ELF-1 (cell line): ENCODE measurements at regions not wholly inside any gene's neighbourhood (a gene's known extent, or its start where the extent isn't known, plus 50 kb on each side); places are given as distances from the start of the nearest gene placed in this dataset.
"Not testable (repeated sequence)": the region's sequence is repeated elsewhere in the genome, so short reads cannot be mapped to it uniquely, and the experiment has no call there.

Experiments used
- DNase-seq: peaks from one replicate; pipeline ENCODE4 v3.0.0-alpha.2; 2016; ENCODE audit warnings: low read depth, low spot score

DNA sequence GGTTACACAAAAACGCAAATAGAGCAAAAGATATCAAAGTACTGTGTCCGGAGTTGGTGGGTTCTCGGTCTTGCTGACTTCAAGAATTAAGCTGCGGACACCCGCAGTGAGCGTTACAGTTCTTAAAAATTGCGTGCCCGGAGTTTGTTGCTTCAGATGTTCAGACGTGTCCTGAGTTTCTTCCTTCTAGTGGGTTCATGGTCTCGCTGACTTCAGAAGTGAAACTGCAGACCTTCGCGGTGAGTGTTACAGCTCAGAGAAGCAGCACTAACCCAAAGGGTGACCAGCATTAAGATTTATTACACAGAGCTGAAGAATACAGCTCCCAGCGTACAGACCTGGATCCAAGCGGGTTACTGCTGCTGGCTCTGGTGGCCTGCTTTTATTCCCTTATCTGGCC is 125.7 kb upstream of the TWIST2 start:
- DNase-seq, result no peak

DNA sequence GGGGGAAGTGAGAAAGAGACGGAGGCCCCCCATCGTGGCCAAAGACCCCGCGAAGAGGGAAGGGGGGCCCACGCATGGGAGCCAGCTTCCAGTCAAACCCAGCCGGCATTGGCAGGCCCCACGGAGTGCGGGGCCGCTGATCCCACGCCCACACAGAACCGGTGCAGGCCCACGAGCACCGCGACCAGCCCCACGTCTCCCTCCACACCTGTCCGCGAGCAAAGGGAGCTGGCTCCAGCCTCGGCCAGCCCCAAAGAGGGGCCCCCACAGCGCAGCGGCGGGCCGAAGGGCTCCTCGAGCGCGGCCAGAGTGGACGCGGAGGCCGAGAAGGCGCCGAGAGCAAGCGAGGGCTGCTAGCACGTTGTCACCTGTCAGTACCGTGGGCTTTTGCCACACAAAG is 125.0 kb upstream of the TWIST2 start:
- DNase-seq, result no peak

DNA sequence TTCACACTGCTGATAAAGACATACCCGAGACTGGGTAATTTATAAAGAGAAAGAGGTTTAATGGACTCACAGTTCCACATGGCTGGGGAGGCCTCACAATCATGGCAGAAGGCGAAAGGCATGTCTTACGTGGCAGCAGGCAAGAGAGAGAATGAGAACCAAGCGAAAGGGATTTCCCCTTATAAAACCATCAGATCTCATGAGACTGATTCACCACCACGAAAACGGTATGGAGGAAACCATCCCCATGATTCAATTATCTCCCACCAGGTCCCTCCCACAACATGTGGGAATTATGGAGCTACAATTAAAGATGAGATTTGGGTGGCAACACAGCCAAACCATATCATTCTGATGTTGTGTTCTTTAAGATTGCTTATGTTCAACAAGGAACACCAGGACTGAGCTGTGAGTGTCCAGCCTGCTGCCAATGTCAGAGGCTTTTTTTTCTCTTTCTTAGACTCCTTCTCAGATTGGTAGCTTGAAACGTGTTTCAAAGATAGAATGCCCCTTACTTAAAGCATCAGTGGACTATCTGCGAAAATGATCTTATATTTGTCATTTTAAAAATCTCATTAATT is 124.1 kb upstream of the TWIST2 start:
- DNase-seq, result not testable (repeated sequence)

DNA sequence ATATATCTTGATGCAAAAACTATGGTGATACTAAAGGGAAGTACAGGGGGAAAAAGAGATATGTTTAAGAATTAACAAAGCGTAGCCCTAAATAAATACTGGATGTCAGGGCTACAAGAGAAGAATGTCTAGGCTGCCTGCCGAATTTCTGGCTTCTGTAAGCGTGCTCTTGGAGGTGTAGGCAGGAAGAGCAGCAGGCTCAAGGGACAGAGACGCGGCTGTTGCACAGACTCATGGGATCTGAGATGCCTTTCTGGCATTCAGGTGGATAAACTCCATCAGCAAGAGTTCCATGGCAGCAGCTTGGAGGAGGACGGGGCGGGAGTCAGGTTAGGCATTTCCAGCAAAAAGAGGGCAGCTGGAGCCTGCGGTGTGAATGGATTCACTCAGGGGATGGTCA is 123.2 kb upstream of the TWIST2 start:
- DNase-seq, result no peak

DNA sequence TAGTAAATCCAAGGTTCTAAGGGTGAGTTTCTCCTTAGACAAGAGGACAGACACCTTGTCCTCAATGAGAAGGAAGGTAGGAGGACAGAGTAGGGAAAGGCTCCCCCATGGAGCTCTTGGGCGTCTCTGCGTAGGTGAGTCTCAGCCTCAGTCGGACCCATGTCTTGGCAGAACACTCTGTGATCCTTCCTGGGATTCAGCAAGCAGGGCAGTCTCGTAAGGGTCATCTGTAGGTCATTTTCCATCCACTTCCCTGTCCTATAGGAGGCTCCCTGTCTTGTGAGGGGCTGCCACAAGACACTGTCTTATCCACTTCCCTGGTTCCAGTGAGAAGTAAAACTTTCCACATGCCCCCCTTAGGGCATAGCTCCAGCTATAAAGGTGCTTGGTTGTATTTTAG is 122.6 kb upstream of the TWIST2 start:
- DNase-seq, result no peak

DNA sequence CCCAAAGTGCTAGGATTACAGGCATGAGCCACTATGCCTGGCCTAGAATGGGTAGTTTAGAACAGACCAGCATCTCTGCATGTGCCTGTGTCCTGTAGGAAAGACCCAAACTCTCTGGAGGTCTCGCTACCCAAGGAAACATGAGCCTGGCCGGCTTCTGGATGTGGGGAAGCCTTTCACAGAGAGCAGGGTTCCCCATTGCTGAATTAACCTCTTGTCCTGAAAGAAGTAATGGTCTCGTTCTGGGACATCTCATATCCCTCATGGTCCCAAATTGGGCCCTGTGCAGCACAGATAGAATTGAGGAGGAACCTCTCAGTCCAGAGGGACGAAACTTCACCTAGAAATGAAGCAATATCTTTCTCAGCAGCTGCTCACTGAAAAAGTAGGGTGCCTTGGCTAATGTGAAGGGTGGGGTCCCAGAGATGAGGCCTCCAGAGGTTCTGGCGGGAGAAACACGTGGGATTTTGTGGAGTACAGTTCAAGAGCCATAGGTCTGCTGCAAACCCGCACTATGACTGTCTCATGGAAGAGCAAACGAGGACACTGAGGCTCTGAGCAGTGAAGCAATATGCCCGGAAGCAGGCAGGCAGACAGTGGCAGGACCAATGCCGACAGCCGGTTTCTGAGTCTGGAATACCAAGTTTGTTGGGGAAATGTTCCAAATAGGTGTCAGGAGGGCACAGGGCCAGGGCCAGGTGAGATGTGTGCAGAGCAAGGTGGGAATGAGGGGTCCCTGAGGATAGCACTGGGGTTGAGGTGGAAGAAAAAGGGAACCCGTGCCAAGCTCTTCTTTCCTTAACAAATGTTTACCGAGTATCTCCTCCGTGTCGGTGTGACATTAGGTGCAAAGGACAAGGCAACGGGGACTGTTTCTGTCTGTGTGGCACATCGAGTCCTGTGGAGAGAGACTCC is 121.0 kb upstream of the TWIST2 start:
- DNase-seq, result no peak

DNA sequence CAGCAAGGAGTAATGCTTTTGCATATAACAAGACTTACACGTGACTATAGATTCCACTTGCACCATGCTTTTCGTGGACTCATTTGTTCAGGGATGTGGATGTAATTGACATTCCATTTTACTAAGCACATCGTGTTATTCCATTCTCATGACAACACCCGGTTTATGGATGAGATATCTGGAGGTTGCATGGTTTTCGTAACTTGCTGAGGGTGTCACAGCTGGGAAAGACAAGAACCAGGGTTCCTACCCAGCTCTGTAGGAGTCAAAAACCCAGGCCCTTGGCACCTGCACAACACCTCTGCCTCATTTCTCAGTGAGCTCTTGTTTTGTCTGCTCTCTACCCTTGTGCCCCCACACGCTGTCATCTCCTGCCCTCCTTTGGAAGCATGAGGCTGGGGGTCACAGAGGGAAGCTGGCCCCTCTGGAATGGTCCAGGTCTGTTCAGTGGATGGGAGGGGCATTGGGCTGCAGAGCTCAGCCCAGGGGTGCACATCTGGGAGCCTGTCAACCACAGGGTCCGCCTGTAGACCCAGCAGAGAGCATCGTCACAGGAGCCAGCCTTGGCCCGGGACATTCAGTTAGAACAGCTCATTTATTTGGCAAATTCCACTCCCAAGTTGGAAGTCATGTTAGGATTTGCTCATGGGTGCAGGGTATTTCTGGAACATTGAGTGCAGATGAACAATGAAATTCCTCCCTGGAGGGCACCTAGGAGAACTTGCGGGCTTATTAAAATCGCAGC is 120.1 kb upstream of the TWIST2 start:
- no peak for DNase-seq

DNA sequence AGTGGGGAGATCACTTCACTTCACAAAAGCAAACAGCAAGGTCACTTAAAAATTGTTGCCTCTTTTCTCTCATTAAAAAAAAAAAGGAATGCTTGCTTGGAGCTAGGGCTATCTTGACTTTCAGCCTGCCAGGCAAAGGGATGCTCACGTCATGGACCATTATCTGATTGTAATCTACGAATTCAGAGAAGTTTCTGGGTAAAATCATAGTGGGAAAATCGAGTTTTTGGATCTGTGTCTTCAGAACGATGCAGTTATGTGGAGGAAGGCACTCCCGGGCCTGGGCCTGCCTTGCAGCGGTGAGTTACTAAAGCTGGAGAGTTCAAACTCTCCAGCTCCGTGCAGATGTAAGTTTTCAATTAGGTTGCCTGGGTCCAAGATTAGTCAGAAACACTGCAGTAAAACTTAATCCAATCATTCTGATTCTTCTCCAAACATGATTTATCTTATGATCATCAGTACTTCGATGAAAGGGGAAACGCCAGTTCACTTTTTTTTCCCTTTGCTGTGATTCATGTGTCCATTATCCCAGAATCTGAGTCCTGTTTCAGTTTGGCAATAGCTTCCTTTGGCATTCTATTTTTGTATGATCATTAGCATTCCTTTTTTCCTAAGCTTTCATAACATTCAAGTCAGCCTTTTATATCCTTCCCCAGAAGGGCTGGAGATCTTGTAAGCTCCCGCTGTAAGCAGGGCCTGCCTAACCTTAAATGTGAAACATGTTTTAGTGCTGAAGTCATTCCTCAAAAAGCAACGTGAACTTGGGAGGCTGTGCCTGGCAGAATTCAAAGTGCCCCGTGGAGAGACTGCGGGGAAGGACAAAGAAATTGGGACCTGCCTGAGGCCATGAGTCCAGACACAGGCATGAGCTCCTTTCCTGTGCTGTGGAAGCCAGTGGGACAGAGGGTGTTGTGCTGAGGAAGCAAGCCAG is 119.3 kb upstream of the TWIST2 start:
- peak; percentile 17 for DNase-seq

DNA sequence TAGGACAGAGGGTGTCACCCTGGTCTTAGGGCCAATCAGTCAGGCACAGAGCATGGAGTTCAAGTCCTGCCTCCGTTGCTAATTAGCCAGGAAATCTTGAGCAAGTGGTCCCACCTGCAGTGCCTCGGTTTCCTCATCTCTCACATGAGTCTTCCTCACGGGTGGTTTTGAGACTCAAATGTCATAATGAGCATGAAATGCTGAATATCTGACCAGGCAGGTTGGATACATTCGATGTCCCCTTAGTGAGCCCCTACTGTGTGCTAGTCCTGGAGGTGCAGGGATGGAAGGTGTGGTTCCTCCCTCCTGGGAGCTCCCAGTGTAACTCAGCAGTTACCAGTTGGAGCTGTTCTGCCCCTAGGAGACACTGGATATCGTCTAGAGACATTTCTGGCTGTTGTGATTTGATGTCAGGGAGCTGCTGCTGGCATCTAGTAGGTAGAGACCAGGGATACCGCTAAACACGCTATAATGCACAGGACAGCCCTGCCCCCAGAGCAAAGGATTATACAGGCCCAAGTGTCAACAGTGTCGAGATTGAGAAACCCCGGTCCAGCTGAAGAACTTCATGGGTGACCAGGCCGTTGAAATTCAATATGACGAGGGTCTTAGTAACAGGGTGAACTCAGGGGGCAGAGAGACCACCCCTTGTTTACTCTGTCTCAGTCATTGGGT is 118.5 kb upstream of the TWIST2 start:
- DNase-seq, result no peak

DNA sequence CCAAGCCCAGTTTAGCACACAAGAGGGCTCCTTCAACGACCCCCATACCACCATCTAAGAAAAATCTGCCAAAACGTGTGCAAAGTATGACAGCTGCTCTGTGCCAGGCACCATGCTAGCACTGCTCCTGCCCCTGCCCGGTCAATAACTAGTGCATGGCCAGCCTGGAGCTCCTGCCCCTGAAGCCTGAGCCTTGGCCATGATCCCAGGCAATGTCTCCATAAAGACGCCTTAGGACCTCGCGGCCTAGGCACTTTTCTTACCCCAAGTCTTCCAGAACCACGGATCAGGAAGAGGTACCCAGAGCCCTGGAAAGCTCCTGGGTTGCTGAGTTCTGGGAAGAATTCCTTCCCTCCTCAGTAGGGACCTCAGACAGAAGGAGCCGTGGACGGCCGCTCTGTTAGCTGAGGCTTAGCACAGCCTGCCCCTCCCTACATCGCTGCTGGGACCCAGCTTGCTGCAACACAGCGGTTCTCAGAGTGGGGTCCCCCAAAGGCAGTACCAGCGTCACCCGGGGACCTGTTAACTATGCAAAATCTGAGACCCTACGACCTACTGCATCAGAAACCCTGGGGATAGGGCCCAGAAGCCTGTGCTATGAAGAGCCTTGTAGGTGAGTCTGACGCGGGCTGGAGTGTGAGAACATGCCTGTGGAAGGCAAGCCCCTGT is 117.8 kb upstream of the TWIST2 start:
- DNase-seq, result no peak

DNA sequence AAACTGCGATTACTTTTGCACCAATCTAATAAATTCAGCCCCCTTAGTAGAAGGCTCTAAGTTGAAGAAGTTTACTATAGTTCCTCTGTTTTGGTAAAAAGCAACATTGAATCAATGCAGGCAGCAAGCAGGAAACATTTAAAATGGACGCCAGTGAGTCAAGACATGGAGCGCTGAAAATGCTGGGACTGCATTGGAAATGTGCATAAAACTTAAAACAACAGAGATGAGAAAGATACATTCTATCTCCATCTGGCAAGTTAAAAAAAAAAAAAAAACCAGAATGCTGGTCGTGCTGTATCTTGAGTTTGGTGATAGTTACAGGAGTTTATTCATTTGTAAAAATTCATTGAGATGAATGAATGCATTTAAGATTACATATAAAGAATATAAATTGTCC is 117.0 kb upstream of the TWIST2 start:
- DNase-seq, result no peak

DNA sequence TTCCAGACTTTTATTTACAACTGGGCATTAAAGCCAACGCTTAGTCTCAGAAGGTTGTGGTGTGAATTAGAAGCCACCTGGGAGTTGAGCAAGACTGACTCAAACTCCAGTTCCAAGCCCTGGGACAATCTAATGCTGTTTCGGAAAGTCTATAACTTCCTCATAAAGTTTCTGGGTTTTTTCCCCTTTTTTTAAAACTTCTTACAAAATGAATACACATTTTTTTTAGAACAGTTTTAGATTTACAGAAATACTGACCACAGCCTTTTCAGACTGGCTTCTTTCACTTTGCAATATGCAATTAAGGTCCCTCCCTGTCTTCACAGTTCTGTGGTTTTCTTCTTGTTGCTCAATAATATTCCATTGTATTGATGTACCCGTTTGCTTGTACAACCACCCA is 115.9 kb upstream of the TWIST2 start:
- DNase-seq, result no peak

DNA sequence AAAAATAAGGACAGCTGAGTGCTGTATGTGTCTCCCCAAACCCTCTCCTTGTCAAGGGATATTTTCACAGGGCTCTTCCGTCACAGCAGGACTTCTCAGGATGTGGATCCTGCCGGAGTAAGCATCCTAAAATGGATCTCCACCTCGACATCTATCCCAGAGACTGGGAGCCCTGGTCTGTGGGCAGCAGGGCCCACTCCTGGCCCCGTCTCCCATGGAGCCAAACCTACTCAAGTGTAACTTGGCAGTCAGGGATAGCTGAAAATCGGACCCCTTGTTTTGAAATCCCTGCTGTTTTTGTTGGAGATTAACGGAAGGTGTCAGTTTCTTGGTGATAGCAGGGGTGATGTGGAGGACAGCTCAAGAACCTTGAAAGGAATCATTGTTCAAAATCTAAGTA is 109.0 kb upstream of the TWIST2 start:
- no peak for DNase-seq

DNA sequence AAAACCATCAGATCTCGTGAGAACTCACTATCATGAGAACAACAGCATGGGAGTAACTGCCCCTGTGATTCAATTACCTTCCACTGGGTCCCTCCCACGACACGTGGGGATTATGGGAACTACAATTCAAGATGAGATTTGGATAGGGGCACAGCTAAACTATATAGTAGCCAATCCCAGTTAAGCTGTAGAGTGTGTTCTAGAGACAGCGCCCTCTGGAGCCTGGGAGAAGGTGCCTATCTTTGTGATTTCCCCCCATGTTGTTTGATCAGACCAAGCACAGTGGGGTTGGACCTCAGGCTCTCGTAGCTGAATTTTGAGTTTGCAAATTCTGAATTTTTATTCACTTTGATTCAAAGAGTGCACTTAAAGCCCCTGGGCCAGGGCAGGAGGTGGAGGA is 108.2 kb upstream of the TWIST2 start:
- no peak for DNase-seq

DNA sequence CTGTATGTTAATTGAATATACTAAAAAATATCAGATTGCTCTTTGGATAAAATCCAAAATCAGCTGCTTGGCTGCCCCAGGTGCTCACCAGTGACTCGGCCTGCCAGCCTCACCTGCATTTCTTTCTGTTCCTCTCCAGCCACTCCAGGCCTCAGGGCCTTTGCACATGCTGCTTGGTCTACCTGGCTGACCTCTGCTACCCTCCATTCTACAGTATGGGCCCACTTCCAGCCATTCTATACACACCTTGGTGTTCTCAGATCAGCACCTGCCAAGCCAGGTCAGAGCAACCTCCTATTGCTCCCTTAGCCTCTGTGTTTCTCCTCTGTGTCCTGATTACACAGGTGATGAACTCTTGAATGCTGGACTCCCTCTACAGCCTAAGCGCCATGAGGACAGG is 106.6 kb upstream of the TWIST2 start:
- no peak for DNase-seq

DNA sequence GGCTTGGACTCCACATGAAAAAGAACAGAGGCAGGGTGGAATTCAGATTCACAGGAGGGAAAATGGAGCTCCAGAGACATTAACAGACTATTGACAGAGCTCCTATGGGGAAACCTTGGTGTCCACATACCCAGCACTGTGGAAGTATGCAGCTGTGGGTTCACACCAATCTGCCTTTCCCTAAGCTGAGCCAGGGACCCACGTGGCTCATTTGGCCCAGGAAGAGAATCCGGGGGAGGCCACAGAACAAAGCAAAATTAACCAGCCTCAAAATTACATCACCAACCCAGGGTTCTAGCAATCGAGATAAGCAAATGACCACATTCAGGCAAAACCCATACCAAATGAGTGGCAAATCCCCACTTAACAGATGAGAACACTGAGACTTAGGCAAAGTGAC is 105.8 kb upstream of the TWIST2 start:
- DNase-seq, result no peak

DNA sequence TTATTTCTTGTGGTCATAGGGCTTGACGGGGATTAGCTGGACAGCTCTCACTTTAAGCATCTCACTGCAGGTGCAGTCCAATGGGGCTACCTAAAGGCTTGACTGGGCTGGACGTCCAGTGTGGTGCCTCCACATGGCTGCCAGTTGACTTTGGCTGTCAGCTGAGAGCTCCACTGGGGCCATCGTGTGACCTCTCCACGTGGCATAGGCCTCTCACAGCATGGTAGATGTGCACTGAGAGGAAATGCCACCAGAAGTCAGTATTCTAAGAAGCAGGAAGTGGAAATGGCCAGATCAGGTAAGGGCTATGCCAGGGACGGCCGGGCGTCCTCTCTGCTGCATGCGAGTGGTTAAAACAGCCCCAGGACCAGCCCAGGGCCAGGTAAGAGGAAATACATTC is 105.2 kb upstream of the TWIST2 start:
- no peak for DNase-seq

DNA sequence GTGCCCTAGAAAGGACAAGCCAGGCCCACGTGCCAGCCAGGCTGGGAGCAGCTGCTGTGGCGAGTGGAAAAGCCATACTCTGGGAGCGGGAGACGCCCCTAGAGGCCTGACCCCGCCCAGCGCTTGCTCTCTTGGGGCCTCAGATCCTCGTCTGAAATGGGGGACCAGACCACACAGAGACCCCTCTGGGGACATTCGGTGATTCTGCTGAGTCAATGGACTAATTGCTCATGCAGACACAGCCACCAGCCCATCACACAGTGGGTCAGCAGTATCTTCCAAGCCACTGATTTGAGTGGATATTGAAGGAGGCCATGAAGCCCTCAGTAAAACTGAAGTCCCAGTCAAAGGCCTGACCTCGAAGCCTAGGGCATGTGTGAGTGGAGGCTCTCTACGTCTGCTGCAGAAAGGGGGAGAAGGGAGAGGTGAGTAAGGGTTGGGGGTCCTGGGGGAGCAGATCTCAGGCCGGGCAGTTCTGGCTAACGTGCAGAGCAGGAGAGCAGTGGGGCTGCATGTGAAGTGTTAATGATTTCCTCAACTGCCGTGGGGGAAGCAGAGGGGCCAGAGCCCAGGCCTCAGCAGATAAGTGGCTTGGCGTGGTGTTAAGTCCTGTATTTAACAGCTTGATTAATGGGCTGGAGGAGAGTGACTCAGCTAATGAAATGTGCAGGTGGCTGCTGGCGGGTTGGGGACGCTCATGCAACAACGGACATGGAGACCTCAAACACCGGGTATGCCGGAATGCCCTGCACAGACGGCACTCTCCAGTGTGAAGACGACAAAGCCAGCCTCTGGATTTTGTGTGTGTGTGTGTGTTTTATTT is 104.4 kb upstream of the TWIST2 start:
- DNase-seq, result peak; percentile 4

DNA sequence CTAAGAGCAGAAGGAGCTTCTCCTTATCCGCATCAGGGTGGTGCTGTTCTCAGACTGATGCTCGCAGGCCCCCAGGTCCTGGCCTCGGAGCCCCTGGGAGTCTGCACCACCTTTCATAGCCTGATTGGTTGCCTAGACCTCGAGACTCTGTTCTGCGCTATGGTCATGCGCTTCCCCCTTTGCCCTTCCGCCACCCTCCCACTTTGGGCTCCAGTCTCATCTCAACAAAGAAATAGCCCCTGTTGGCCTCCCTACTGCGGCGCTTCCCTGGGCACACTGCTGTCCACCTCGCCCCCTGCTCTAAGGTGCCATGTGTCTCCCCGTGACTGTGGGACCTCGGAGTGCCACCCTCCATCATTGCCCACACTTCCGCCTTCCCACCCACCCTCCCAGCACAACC is 102.9 kb upstream of the TWIST2 start:
- DNase-seq, result no peak

DNA sequence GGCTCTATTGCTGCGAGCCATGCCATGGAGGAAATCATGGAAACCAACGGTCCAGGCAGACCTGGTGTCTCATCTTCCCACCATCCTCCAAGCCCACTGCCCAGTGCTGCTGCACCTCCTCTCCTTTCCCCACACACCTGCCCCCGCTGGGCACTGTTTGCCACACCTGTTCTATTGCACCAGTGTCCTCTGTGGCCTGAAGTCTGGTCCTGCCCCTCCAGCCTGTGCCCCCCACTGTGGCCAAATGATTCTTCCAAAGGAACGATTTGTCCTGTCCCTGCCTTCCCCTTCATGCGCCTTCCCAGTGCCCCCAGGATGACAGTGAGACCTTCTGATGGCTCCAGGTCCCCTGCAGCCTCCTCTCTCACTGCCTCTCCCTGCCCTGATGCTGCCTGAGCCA is 101.9 kb upstream of the TWIST2 start:
- no peak for DNase-seq
